Bronchial epithelial cell (primary cell): ENCODE measurements at regions not wholly inside any gene's neighbourhood (a gene's known extent, or its start where the extent isn't known, plus 50 kb on each side); places are given as distances from the start of the nearest gene placed in this dataset.

Experiments
- DNase-seq: peaks from one replicate; pipeline ENCODE4 v3.0.0-alpha.2; 2010; ENCODE audit warnings: low read depth
- FAIRE-seq: peaks from 2 replicates; lab custom pipeline; 2011; peaks lifted over from hg19 to GRCh38; lab: Jason Lieb, UNC
- H3K27me3 ChIP-seq: 2 replicates; pipeline ENCODE4 v1.5.1; 2011; ENCODE audit warnings: low read length; ENCODE audit not compliant: control insufficient read depth, insufficient read depth
- H3K36me3 ChIP-seq: 2 replicates; pipeline ENCODE4 v1.5.1; 2011; ENCODE audit warnings: low read length; ENCODE audit not compliant: control insufficient read depth, insufficient read depth
- H3K4me3 ChIP-seq: 2 replicates; pipeline ENCODE4 v1.5.1; 2011; ENCODE audit warnings: mild to moderate bottlenecking, low read depth, low read length, control low read depth
- CTCF ChIP-seq: IDR thresholded peaks from 2 replicates; pipeline ENCODE4 v1.5.1; 2011; ENCODE audit warnings: mild to moderate bottlenecking, moderate library complexity, low read length, control low read depth, inconsistent platforms; ENCODE audit not compliant: insufficient read depth, severe bottlenecking

DNA sequence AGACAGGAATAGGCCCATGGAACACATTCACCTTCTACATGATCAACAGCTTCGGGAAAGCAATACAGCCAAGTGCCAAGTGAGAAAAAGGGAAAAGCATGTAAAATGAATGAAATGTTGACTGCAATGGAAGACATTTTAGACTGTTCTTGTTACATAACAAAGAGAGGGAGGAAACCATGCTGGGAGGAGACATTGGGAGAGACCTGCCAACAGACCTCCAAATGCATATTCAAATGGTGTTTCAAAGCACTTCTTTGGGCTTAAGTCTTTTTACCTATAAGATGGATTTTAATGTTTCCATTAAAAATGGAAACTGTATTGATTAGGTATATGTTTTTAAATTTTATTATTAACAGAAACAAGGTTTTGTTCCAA, 350.0 kb upstream of the THBS1 start:
- DNase-seq = no peak
- no peak overlapping the region for H3K4me3 ChIP-seq
- no peaks in the 10 kb centered on the region for H3K36me3 ChIP-seq
- FAIRE-seq = no peak
- no peaks in the 10 kb centered on the region for H3K27me3 ChIP-seq
- TF ChIP-seq CTCF = no peak

DNA sequence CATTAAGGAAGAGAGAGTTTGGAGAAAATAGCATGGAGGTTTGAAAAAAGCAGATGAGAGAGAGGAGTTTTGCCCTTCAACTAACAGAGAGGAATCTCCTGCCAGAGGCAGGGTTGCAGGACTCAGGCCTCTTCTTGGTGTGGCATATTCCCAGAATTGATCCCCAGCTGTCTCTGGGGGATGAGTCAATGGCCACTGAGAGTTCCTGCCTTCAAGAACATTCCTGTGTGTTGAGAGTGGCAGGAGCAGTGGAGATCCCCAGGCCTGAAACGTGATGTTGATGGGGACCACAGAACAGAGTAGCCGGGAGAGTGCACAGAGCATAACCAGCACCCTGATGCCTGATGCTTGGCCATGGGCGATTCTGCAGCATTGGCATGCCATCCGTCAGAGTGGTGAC, 348.4 kb upstream of the THBS1 start:
- H3K4me3 ChIP-seq = no peak overlapping the region
- FAIRE-seq = no peak
- DNase-seq = peak; percentile 79
- no peaks in the 10 kb centered on the region for H3K27me3 ChIP-seq
- no peak for TF ChIP-seq CTCF
- no peaks in the 10 kb centered on the region for H3K36me3 ChIP-seq

DNA sequence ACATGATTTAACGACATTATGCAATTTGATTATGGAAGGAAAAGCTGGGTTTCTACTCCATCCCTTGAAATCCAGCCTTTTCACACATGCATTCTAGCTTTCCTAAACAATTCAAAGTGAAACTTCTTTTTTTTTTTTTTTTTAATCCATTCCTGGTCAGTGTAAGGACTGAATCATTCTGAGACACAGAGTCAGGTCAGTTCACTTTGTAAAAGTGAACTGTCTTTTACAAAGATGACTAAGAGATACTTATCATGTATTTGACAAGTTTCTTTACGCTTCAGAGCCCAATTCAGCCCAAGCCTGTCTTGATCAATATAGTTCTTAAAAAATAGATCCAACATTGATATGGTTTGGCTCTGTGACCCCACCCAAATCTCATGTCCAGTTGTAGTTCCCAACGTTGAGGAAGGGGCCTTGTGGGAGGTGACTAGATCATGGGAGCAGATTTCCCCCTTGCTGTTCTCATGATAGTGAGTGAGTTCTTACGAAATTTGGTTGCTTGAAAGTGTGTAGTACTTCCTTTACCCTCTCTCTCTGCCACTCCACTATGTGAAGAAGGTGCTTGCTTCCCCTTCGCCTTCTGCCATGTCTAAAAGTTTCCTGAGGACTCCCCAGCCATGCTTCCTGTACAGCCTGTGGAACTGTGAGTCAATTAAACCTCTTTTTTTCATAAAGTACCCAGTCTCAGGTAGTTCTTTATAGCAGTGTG, 345.6 kb upstream of the THBS1 start:
- DNase-seq = peak; percentile 78
- no peaks in the 10 kb centered on the region for H3K27me3 ChIP-seq
- no peak overlapping the region for H3K4me3 ChIP-seq
- no peak for FAIRE-seq
- no peaks in the 10 kb centered on the region for H3K36me3 ChIP-seq
- no peak for TF ChIP-seq CTCF

DNA sequence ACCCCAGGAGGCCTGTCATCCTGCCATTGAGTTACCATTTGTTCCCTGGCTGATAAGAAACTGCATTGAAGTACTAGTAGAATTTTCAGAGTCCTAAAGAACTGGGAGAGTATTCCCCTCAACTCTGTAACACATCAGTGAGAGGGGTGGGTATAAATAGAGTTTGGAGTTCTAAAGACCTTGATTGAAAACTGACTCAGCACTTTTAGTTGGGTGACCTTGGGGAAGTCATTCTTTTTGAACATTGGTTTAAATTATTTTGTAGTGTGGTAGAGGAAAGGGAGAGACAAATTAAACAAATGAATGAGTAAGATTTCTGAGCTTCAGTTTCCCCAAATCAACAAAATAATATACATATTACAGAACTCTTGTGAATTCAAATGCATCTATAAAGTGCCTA, 344.5 kb upstream of the THBS1 start:
- H3K4me3 ChIP-seq = no peak overlapping the region
- H3K36me3 ChIP-seq = no peaks in the 10 kb centered on the region
- FAIRE-seq (no peak), DNase-seq (no peak)
- TF ChIP-seq CTCF = no peak
- no peaks in the 10 kb centered on the region for H3K27me3 ChIP-seq

- no peak for TF ChIP-seq CTCF
- H3K36me3 ChIP-seq = no peaks in the 10 kb centered on the region
- DNase-seq = no peak
- H3K4me3 ChIP-seq = no peak overlapping the region
- H3K27me3 ChIP-seq = no peaks in the 10 kb centered on the region
- FAIRE-seq = no peak
Observed at GRCh38 chr15:39238443-39238842, 342.4 kb upstream of the THBS1 start.

DNA sequence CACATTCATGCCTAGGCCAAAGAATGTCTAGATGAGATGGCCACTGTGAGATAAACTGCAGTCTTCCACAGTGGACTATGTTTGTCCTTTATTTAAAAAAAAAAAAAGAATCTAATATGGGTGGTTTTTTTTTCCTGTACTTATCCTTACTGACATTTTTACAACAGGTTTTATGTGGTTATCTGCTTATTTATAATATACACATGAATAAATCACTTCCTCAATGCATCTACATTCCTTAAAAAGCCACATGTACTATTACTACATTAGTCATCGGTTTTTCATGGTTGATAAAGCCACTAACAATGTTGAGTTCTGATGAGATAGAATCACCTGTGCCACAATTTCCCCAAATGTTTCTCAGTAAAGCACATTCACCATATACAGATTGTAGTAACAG, 341.3 kb upstream of the THBS1 start:
- no peaks in the 10 kb centered on the region for H3K27me3 ChIP-seq
- no peaks in the 10 kb centered on the region for H3K36me3 ChIP-seq
- H3K4me3 ChIP-seq = no peak overlapping the region
- TF ChIP-seq CTCF = no peak
- FAIRE-seq (no peak), DNase-seq (peak; percentile 83)
